GM10248 (cell line): ENCODE measurements at regions not wholly inside any gene's neighbourhood (a gene's known extent, or its start where the extent isn't known, plus 50 kb on each side); places are given as distances from the start of the nearest gene placed in this dataset.

Experiments used
- CTCF ChIA-PET: fragments of 300-600 bp; sonication (Branson Sonifier 250); formaldehyde crosslinking; extraction: SDS; loops from one replicate; lab custom pipeline; 2021; ENCODE audit warnings: antibody characterized with exemption; lab: Yijun Ruan, JAX
- POLR2A ChIA-PET: fragments of 350-650 bp; sonication (Branson Sonifier 250); formaldehyde crosslinking; extraction: SDS; loops from one replicate; lab custom pipeline; 2020; ENCODE audit warnings: antibody characterized with exemption; lab: Yijun Ruan, JAX
- DNase-seq: peaks from one replicate; pipeline ENCODE4 v3.0.0; 2012; ENCODE audit errors: extremely low spot score
- TF ChIP-seq, protein P1 (sequence below): IDR thresholded peaks from 2 replicates; pipeline ENCODE4 v1.5.1; 2012; ENCODE audit warnings: mild to moderate bottlenecking, low read depth; ENCODE audit errors: extremely low read depth, missing control alignments, control extremely low read depth

DNA sequence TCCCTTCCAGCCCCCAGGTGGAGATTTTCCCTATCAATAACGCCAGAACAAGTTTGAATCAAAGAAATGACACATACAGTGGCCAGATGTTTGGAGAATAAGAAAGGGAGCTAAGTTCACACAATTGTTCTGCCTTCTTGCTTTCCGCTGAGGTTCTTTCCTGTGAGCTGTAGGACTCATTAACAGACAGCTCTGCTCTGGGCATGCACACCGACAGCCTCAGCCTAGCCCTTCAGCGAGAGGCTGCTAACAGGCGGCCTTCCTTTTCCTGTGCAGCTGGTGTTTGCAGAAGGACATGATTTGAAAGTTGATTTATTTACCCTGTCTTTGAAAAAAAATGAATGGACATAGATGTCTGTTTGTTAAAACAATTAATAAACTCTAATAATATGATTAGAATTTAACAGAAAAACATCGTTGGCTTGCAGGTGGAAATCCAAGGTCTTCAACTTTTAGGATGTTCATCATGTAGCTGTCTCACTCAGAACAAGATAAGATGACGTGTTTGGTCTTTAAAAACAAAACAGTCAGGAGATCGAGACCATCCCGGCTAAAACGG lies 183.3 kb downstream of the KDR start:
- POLR2A ChIA-PET, result interaction anchor here (0.6 kb wide), 1 partner anchor 12 kb away, joined by 4 read pairs; no protein-coding TSS in a partner anchor
- TF ChIP-seq, protein P1, sequence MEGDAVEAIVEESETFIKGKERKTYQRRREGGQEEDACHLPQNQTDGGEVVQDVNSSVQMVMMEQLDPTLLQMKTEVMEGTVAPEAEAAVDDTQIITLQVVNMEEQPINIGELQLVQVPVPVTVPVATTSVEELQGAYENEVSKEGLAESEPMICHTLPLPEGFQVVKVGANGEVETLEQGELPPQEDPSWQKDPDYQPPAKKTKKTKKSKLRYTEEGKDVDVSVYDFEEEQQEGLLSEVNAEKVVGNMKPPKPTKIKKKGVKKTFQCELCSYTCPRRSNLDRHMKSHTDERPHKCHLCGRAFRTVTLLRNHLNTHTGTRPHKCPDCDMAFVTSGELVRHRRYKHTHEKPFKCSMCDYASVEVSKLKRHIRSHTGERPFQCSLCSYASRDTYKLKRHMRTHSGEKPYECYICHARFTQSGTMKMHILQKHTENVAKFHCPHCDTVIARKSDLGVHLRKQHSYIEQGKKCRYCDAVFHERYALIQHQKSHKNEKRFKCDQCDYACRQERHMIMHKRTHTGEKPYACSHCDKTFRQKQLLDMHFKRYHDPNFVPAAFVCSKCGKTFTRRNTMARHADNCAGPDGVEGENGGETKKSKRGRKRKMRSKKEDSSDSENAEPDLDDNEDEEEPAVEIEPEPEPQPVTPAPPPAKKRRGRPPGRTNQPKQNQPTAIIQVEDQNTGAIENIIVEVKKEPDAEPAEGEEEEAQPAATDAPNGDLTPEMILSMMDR, result no peak
- CTCF ChIA-PET, result interaction anchor here (0.9 to 1.5 kb wide), 3 partner anchors 9 to 13 kb away, joined by 4 to 5 read pairs (median 4); no protein-coding TSS in a partner anchor
- DNase-seq, result no peak

DNA sequence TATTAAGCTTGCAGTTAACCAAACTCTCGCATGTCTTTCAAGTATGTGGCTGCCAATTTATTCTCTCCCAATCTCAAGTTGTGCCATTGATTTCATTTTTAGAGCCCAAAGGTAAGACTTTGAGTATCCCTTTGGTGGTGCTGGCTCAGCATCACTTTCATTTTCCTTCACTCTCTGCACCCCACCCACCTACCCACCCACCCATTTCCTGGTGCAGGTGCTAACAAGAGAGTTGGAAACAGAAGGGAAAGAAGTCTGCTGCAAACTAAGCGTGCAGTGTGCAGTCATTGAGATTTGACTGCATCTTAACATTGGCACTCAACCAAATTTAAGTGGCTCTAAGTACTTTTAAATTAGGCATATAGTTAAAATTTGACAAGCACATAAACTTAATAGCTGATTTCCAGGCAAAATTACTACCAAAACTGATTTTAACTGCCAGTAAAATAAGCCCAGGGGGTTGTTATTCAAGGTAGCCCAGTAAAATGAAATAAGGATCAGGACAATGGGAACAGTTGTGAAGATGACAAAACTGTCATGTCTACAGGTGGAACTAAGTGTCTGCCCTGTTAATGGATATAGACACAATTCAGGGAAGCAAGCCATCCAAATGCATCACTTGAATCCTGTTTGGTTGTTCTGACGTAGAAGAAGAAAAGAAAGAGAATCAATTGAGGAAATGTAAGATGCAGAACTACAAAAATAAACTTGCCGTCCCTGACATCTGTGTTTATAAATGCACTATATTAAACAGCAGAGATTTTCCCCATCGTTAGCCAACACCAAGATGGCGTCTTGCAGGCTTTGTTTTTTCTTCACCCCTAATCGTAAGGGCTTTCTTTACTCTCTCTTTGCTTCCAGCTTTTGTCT lies 184.2 kb downstream of the KDR start:
- POLR2A ChIA-PET, result no interaction called here
- DNase-seq, result no peak

DNA sequence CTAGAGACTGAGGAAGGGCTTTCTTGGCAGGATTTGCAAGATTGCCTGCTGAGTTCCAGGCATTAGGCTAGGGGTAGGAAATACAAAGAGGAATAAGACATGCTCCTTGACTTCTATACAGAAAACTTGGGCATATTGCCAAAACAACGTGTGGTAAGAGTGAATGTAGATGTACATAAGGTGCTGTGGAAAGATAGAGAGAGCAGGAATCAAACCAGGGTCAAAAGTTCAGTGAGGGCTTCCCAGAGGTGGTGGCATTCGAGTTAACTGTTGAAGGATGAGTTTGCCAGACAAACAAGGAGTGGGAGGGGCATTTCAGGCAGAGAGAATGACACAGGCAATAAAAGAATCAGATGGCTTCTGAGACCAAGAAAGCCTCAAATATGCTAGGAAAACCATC lies 187.9 kb downstream of the KDR start:
- DNase-seq, result no peak
- TF ChIP-seq, protein P1, result no peak
- POLR2A ChIA-PET, result no interaction called here
- CTCF ChIA-PET, result interaction anchor here (1.2 kb wide), 1 partner anchor 605 kb away, joined by 3 read pairs; no protein-coding TSS in a partner anchor

More for the DNA sequence above, 184.2 kb downstream of the KDR start:
- CTCF ChIA-PET, result interaction anchor here (1.2 to 1.7 kb wide), 3 partner anchors 10 to 30 kb away, joined by 4 to 6 read pairs (median 4); no protein-coding TSS in a partner anchor
- TF ChIP-seq, protein P1, result no peak

DNA sequence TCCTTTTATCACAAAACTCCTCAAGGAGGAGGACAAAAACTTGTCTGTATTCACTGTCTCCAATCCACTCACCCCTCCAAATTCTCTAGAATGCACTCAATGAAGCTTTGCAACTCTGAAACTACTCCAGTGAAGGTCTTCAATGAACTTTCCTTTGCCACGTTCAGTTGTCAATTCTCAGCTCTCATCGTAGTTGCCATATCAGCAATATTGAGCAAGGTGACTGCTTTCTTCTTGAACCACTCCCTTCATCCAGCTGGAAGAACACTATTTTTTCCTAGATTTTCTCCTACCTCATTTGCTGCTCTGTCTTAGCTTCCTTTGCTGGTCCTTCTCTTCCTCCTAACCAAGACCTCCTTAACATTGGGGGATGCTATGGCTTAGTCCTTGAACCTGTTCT lies 191.8 kb downstream of the KDR start:
- TF ChIP-seq, protein P1, result no peak
- ChIA-PET CTCF (no interaction called here), POLR2A (no interaction called here)
- DNase-seq, result no peak

DNA sequence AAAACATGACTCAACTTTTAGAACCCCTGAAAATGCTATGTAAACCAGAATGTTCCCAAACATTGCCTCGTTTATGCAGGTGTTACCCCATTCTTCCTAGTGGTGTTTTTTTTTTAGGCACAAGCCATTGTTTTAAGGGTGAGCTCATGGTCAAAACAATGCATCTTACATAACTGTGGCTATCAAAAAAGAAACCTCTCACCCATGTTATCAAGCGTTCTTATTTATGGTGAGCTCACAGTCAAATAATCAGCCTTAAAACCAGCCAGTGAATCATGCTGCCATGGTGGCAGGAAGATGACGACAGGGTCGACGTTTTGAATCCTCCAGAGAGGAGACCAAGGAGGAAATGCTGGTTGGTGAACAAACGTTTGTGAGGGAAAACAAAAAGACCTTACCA lies 195.2 kb downstream of the KDR start:
- ChIA-PET CTCF (interaction anchor here (1.1 kb wide), 1 partner anchor 16 kb away, joined by 3 read pairs; no protein-coding TSS in a partner anchor), POLR2A (interaction anchor here (0.7 kb wide), 1 partner anchor 12 kb away, joined by 4 read pairs; no protein-coding TSS in a partner anchor)
- DNase-seq, result no peak
- TF ChIP-seq, protein P1, result no peak

DNA sequence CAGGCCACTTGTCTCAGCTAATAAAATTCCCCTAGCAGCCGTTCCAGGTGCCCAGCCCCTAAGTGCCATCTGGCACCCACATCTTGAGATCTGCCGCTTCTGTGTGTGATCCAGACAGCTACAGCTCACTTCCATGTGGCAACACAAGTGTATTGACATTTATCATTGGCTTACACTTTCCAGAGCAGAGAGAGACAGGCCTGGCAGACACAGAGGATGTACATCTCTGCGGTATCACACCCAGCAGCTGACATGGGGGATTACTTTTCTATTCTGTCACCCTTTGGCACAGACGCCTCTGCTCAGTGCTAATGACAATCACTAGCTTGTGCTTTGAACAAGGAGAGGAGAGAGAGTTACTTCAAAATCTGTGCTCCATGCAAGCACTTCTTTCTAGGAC lies 195.9 kb downstream of the KDR start:
- CTCF ChIA-PET, result no interaction called here
- POLR2A ChIA-PET, result no interaction called here
- DNase-seq, result no peak
- TF ChIP-seq, protein P1, result no peak
